ENCODE measurements at regions not wholly inside any gene's neighbourhood (a gene's known extent, or its start where the extent isn't known, plus 50 kb on each side); places are given as distances from the start of the nearest gene placed in this dataset.

- TF ChIP-seq POLR2AphosphoS5 (IDR thresholded peaks at IDR 0.05): no peak
- TF ChIP-seq, protein P1, sequence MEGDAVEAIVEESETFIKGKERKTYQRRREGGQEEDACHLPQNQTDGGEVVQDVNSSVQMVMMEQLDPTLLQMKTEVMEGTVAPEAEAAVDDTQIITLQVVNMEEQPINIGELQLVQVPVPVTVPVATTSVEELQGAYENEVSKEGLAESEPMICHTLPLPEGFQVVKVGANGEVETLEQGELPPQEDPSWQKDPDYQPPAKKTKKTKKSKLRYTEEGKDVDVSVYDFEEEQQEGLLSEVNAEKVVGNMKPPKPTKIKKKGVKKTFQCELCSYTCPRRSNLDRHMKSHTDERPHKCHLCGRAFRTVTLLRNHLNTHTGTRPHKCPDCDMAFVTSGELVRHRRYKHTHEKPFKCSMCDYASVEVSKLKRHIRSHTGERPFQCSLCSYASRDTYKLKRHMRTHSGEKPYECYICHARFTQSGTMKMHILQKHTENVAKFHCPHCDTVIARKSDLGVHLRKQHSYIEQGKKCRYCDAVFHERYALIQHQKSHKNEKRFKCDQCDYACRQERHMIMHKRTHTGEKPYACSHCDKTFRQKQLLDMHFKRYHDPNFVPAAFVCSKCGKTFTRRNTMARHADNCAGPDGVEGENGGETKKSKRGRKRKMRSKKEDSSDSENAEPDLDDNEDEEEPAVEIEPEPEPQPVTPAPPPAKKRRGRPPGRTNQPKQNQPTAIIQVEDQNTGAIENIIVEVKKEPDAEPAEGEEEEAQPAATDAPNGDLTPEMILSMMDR (IDR thresholded peaks at IDR 0.05): no peak
Observed at GRCh38 chr1:117286145-117286544, 75.4 kb upstream of the VTCN1 start.

Data from breast epithelium (tissue), 3 donors.